IMR-90 (cell line): ENCODE measurements at regions not wholly inside any gene's neighbourhood (a gene's known extent, or its start where the extent isn't known, plus 50 kb on each side); places are given as distances from the start of the nearest gene placed in this dataset.

Source experiments
- ATAC-seq: fragments of 200-7000 bp; cut with Tn5 transposase; 2 replicates; pipeline ENCODE4 v1.9.1; 2020; ENCODE audit warnings: low read depth, mild to moderate bottlenecking, moderate library complexity
- BruUV-seq: library from RNA; stranded (reverse); fragments of 400-500 nt; replicated peaks from 2 replicates; lab custom pipeline; 2021; lab: Mats Ljungman, UMichigan
- CTCF ChIA-PET: fragments of 300-600 bp; formaldehyde crosslinking; extraction: SDS; loops from one replicate; lab custom pipeline; 2021; ENCODE audit warnings: antibody characterized with exemption; lab: Yijun Ruan, JAX
- POLR2A ChIA-PET: fragments of 300-600 bp; sonication (Branson Sonifier 250); formaldehyde crosslinking; loops from one replicate; lab custom pipeline; 2022; ENCODE audit warnings: antibody characterized with exemption; ENCODE audit not compliant: unreplicated experiment; lab: Charles Lee
- DNase-seq: peaks from one replicate; pipeline ENCODE4 v3.0.0; 2013
- H2AFZ ChIP-seq: replicated peaks from 2 replicates; pipeline ENCODE3; 2013; ENCODE audit warnings: low read length, mild to moderate bottlenecking; ENCODE audit not compliant: poor library complexity
- H2AK5ac ChIP-seq: 2 replicates; pipeline ENCODE4 v1.6.1; 2013; ENCODE audit warnings: low read depth, low read length, inconsistent platforms
- H2AK9ac ChIP-seq: replicated peaks from 2 replicates; pipeline ENCODE3; 2013; ENCODE audit warnings: mild to moderate bottlenecking, low read depth, low read length, moderate library complexity; ENCODE audit not compliant: poor library complexity
- H2BK120ac ChIP-seq: 2 replicates; pipeline ENCODE4 v1.6.1; 2013; ENCODE audit warnings: low read depth, low read length, inconsistent platforms
- H2BK15ac ChIP-seq: 3 replicates; pipeline ENCODE4 v1.6.1; 2013; ENCODE audit warnings: low read depth, low read length, inconsistent platforms
- H2BK20ac ChIP-seq: 2 replicates; pipeline ENCODE4 v1.6.1; 2013; ENCODE audit warnings: low read depth, mild to moderate bottlenecking, inconsistent platforms, low read length, moderate library complexity
- H2BK5ac ChIP-seq: 2 replicates; pipeline ENCODE4 v1.6.1; 2013; ENCODE audit warnings: mild to moderate bottlenecking, low read depth, low read length, inconsistent platforms; ENCODE audit not compliant: poor library complexity, severe bottlenecking
- H3K14ac ChIP-seq: replicated peaks from 2 replicates; pipeline ENCODE4 v1.6.1; 2013; ENCODE audit warnings: low read depth, low read length, inconsistent platforms
- H3K18ac ChIP-seq: 2 replicates; pipeline ENCODE4 v1.6.1; 2013; ENCODE audit warnings: low read depth, low read length, control low read depth
- H3K23ac ChIP-seq: 2 replicates; pipeline ENCODE4 v1.6.1; 2013; ENCODE audit warnings: low read depth, low read length, inconsistent platforms
- H3K27ac ChIP-seq: 2 replicates; pipeline ENCODE4 v1.5.1; 2013; ENCODE audit warnings: mild to moderate bottlenecking, control low read depth, low read length; ENCODE audit not compliant: insufficient read depth
- H3K27me3 ChIP-seq: 2 replicates; pipeline ENCODE4 v1.6.1; 2013; ENCODE audit warnings: low read length; ENCODE audit not compliant: control insufficient read depth, insufficient read depth
- H3K36me3 ChIP-seq: 2 replicates; pipeline ENCODE4 v1.6.1; 2013; ENCODE audit warnings: low read length, mixed read lengths; ENCODE audit not compliant: control insufficient read depth, insufficient read depth
- H3K4ac ChIP-seq: 2 replicates; pipeline ENCODE4 v1.6.1; 2013; ENCODE audit warnings: low read depth, low read length, inconsistent platforms
- H3K4me1 ChIP-seq: 2 replicates; pipeline ENCODE4 v1.6.1; 2013; ENCODE audit warnings: low read length, mixed read lengths; ENCODE audit not compliant: control insufficient read depth, insufficient read depth
- H3K4me2 ChIP-seq: 2 replicates; pipeline ENCODE4 v1.6.1; 2013; ENCODE audit warnings: low read depth, mild to moderate bottlenecking, control low read depth, low read length, moderate library complexity
- H3K4me3 ChIP-seq: 2 replicates; pipeline ENCODE4 v1.5.1; 2013; ENCODE audit warnings: low read depth, mild to moderate bottlenecking, control low read depth, low read length, moderate library complexity; ENCODE audit not compliant: insufficient read depth
- H3K56ac ChIP-seq: 2 replicates; pipeline ENCODE4 v1.6.1; 2013; ENCODE audit warnings: low read length, inconsistent platforms; ENCODE audit not compliant: insufficient read depth; ENCODE audit errors: extremely low read depth
- H3K79me1 ChIP-seq, 2 experiments: 2 replicates each; pipeline ENCODE4 v1.6.1; 2013; ENCODE audit warnings: low read length in 2 of 2, inconsistent platforms in 1 of 2, low read depth in 1 of 2
- H3K9ac ChIP-seq: 2 replicates; pipeline ENCODE4 v1.6.1; 2013; ENCODE audit warnings: low read depth, low read length, control low read depth
- H3K9me1 ChIP-seq: 2 replicates; pipeline ENCODE4 v1.6.1; 2013; ENCODE audit warnings: low read length, inconsistent platforms; ENCODE audit not compliant: insufficient read depth
- H3K9me3 ChIP-seq: 2 replicates; pipeline ENCODE4 v1.6.1; 2013; ENCODE audit warnings: low read length; ENCODE audit not compliant: control insufficient read depth, insufficient read depth
- H4K20me1 ChIP-seq: 2 replicates; pipeline ENCODE4 v1.6.1; 2013; ENCODE audit warnings: low read length, inconsistent platforms; ENCODE audit not compliant: insufficient read depth
- H4K5ac ChIP-seq: 2 replicates; pipeline ENCODE4 v1.6.1; 2013; ENCODE audit warnings: mild to moderate bottlenecking, low read depth, low read length, control low read depth
- H4K8ac ChIP-seq, 2 experiments: 2 replicates each; pipeline ENCODE4 v1.6.1; 2013; ENCODE audit warnings: low read depth in 2 of 2, low read length in 2 of 2, control low read depth in 1 of 2, inconsistent platforms in 1 of 2
- H4K91ac ChIP-seq: 2 replicates; pipeline ENCODE4 v1.6.1; 2013; ENCODE audit warnings: low read depth, low read length, inconsistent platforms; ENCODE audit not compliant: insufficient read depth
- MAZ ChIP-seq: IDR thresholded peaks from 2 replicates; pipeline ENCODE4 v1.6.1; 2012; ENCODE audit warnings: low read depth, mild to moderate bottlenecking, low read length, improper control_type of control experiment, moderate library complexity, borderline replicate concordance
- RFX5 ChIP-seq: IDR thresholded peaks from 2 replicates; pipeline ENCODE4 v1.8.0; 2012; ENCODE audit warnings: low read depth, mild to moderate bottlenecking, low read length, moderate library complexity
- WGBS, 2 experiments: methylation state at CpG; one replicate each; pipeline versions ENCODE4 v1.1.5 to v1.1.7; 2013; ENCODE audit warnings: missing lambda C conversion rate in 2 of 2; ENCODE audit not compliant: insufficient read length in 1 of 2; ENCODE audit errors: extremely low coverage in 2 of 2; 5-methylcytosine and 5-hydroxymethylcytosine counted together
- dilution Hi-C: fragments of 300-500 bp; cut with HindIII; formaldehyde crosslinking; loops from one replicate; pipeline ENCODE4 v1.14.3; 2018; ENCODE audit warnings: low sequenced_read_pairs; ENCODE audit not compliant: unreplicated experiment
- in situ Hi-C: fragments of 300-500 bp; cut with MboI; formaldehyde crosslinking; loops from 3 replicates; pipeline ENCODE4 v1.14.3; 2019; ENCODE audit warnings: low sequenced_read_pairs, inconsistent platforms, mixed read lengths
- intact Hi-C: fragments of 100-400 bp; cut with micrococcal nuclease; formaldehyde crosslinking; loops from 2 replicates; pipeline ENCODE4 v1.10.0; 2022

- H4K91ac ChIP-seq: no peak overlapping the region
- in situ Hi-C loops: no loop called here
- no peaks in the 10 kb centered on the region for H3K9me1 ChIP-seq
- no peak overlapping the region for H3K4me3 ChIP-seq
- no peak overlapping the region for H3K4ac ChIP-seq
- H2AK5ac ChIP-seq: no peak overlapping the region
- DNase-seq (no peak), ATAC-seq (no peak)
- no peak overlapping the region for H2BK15ac ChIP-seq
- intact Hi-C loops: no loop called here
- no peaks in the 10 kb centered on the region for H3K36me3 ChIP-seq
- no CpG with 5 or more reads among the region's 4 CpGs for WGBS, 2 experiments
- H4K8ac ChIP-seq: no peak overlapping the region
- H3K14ac ChIP-seq: no peak overlapping the region
- H4K20me1 ChIP-seq: no peaks in the 10 kb centered on the region
- no peak overlapping the region for H3K18ac ChIP-seq
- H3K56ac ChIP-seq: no peak overlapping the region
- no peak overlapping the region for H2BK5ac ChIP-seq
- no peak overlapping the region for H2AK9ac ChIP-seq
- no peak overlapping the region for H2AFZ ChIP-seq
- no peaks in the 10 kb centered on the region for H3K4me1 ChIP-seq
- ChIA-PET CTCF (no interaction called here), POLR2A (no interaction called here)
- no TSS peak for BruUV-seq
- TF ChIP-seq MAZ: no peak
- TF ChIP-seq RFX5: no peak
- H3K79me1 ChIP-seq: no peaks in the 10 kb centered on the region
- no peak overlapping the region for H3K9ac ChIP-seq
- H3K4me2 ChIP-seq: no peak overlapping the region
- no peak overlapping the region for H4K5ac ChIP-seq
- peaks cover 2% of the 10 kb centered on the region; the same call in 1 of the 2 replicates for H3K27me3 ChIP-seq
- H3K23ac ChIP-seq: no peak overlapping the region
- no peaks in the 10 kb centered on the region for H3K9me3 ChIP-seq
- dilution Hi-C loops: no loop called here
- no peak overlapping the region for H3K27ac ChIP-seq
- no peak overlapping the region for H2BK120ac ChIP-seq
- no peak overlapping the region for H2BK20ac ChIP-seq
These were observed 903.9 kb downstream of the CDH11 start for GRCh38 chr16:64217789-64218535.
